Astrocyte of the spinal cord (primary cell): ENCODE measurements at regions not wholly inside any gene's neighbourhood (a gene's known extent, or its start where the extent isn't known, plus 50 kb on each side); places are given as distances from the start of the nearest gene placed in this dataset.

Experiments
- DNase-seq: peaks from one replicate; pipeline ENCODE4 v3.0.0; 2011; ENCODE audit warnings: low read depth, low spot score
- H3K4me3 ChIP-seq: 2 replicates; pipeline ENCODE4 v1.5.1; 2011; ENCODE audit warnings: low read depth, mild to moderate bottlenecking, low read length, moderate library complexity
- CTCF ChIP-seq: IDR thresholded peaks from 2 replicates; pipeline ENCODE4 v1.5.1; 2012; ENCODE audit warnings: low read depth, mild to moderate bottlenecking, low read length, inconsistent platforms
- in situ Hi-C: cut with HindIII; loops from 2 replicates; pipeline ENCODE4 v1.10.0; 2017; ENCODE audit warnings: low sequenced_read_pairs

- TF ChIP-seq CTCF = no peak
- DNase-seq = no peak
- no peak overlapping the region for H3K4me3 ChIP-seq
- in situ Hi-C loops = no loop called here
These were observed 108.8 kb downstream of the ARRDC4 start for GRCh38 chr15:98069256-98069655.

- in situ Hi-C loops = no loop called here
- TF ChIP-seq CTCF = no peak
- peak; percentile 9 for DNase-seq
- no peak overlapping the region for H3K4me3 ChIP-seq
These were observed 109.6 kb downstream of the ARRDC4 start for GRCh38 chr15:98070137-98070536.

GRCh38 chr15:98071786-98072185 is 111.3 kb downstream of the ARRDC4 start:
- TF ChIP-seq CTCF = no peak
- no peak overlapping the region for H3K4me3 ChIP-seq
- DNase-seq = no peak
- in situ Hi-C loops = no loop called here

GRCh38 chr15:98075441-98075840 is 114.9 kb downstream of the ARRDC4 start:
- in situ Hi-C loops = no loop called here
- TF ChIP-seq CTCF = no peak
- no peak overlapping the region for H3K4me3 ChIP-seq
- DNase-seq = no peak

- in situ Hi-C loops = no loop called here
- no peak for DNase-seq
- TF ChIP-seq CTCF = no peak
- no peak overlapping the region for H3K4me3 ChIP-seq
These were observed 115.7 kb downstream of the ARRDC4 start for GRCh38 chr15:98076021-98076816.

- TF ChIP-seq CTCF = no peak
- no peak overlapping the region for H3K4me3 ChIP-seq
- in situ Hi-C loops = no loop called here
- DNase-seq = no peak
These were observed 116.7 kb downstream of the ARRDC4 start for GRCh38 chr15:98077186-98077585.
